Central memory CD8-positive, alpha-beta T cell (primary cell): ENCODE measurements at regions not wholly inside any gene's neighbourhood (a gene's known extent, or its start where the extent isn't known, plus 50 kb on each side); places are given as distances from the start of the nearest gene placed in this dataset.

ENCODE experiments used
- ATAC-seq: fragments of 150-1000 bp; cut with Tn5 transposase; replicated peaks from 2 replicates; pipeline ENCODE4 v1.10.0; 2022; ENCODE audit warnings: mild to moderate bottlenecking, moderate FRiP score, moderate number of reproducible peaks; ENCODE audit not compliant: poor library complexity, severe bottlenecking; ENCODE audit errors: extremely low read depth
- DNase-seq, 2 donors: peaks; one replicate each; pipeline ENCODE4 v3.0.0; 2021; ENCODE audit warnings: low spot score in 2 of 2
- H3K27ac Mint-ChIP-seq: one replicate; pipeline ENCODE4 v1.8.0; 2022; ENCODE audit warnings: low read depth, mild to moderate bottlenecking, moderate library complexity, mixed read lengths
- H3K27me3 Mint-ChIP-seq: one replicate; pipeline ENCODE4 v1.8.0; 2022; ENCODE audit warnings: mixed read lengths
- H3K36me3 Mint-ChIP-seq: one replicate; pipeline ENCODE4 v1.8.0; 2022; ENCODE audit warnings: mild to moderate bottlenecking, moderate library complexity, mixed read lengths; ENCODE audit not compliant: insufficient read depth
- H3K4me1 Mint-ChIP-seq: one replicate; pipeline ENCODE4 v1.8.0; 2022; ENCODE audit warnings: mixed read lengths
- H3K4me3 Mint-ChIP-seq: one replicate; pipeline ENCODE4 v1.8.0; 2022; ENCODE audit warnings: mild to moderate bottlenecking, moderate library complexity, mixed read lengths
- H3K9me3 Mint-ChIP-seq: one replicate; pipeline ENCODE4 v1.8.0; 2022; ENCODE audit warnings: mixed read lengths

- Mint-ChIP-seq H3K27me3 (peaks cover 30% of the 10 kb centered on the region), H3K9me3 (no peaks in the 10 kb centered on the region), H3K4me3 (no peak overlapping the region), H3K27ac (no peak overlapping the region), H3K4me1 (peaks cover 6% of the 10 kb centered on the region), H3K36me3 (no peaks in the 10 kb centered on the region)
- ATAC-seq (no peak), DNase-seq (no peak)
Observed at GRCh38 chr9:121550041-121550440, 50.4 kb upstream of the GGTA1 start.

- no peak overlapping the region for H3K27ac Mint-ChIP-seq
- no peaks in the 10 kb centered on the region for H3K36me3 Mint-ChIP-seq
- ATAC-seq (peak; percentile 54), DNase-seq (peak; percentile 43 to 59)
- peaks cover 30% of the 10 kb centered on the region for H3K27me3 Mint-ChIP-seq
- H3K4me1 Mint-ChIP-seq: peaks cover 6% of the 10 kb centered on the region
- H3K9me3 Mint-ChIP-seq: no peaks in the 10 kb centered on the region
- no peak overlapping the region for H3K4me3 Mint-ChIP-seq
Observed at GRCh38 chr9:121550569-121551512, 51.2 kb upstream of the GGTA1 start.

GRCh38 chr9:121551985-121552753 lies 52.5 kb upstream of the GGTA1 start:
- Mint-ChIP-seq H3K4me3 (no peak overlapping the region), H3K4me1 (peaks cover 6% of the 10 kb centered on the region), H3K27me3 (peaks cover 30% of the 10 kb centered on the region), H3K27ac (no peak overlapping the region), H3K36me3 (no peaks in the 10 kb centered on the region), H3K9me3 (no peaks in the 10 kb centered on the region)
- ATAC-seq (no peak), DNase-seq (no peak)

GRCh38 chr9:121556082-121556481 lies 56.4 kb upstream of the GGTA1 start:
- Mint-ChIP-seq H3K36me3 (no peaks in the 10 kb centered on the region), H3K27ac (no peak overlapping the region), H3K9me3 (no peaks in the 10 kb centered on the region), H3K4me3 (no peak overlapping the region), H3K4me1 (peaks cover 3% of the 10 kb centered on the region), H3K27me3 (peaks cover 9% of the 10 kb centered on the region)
- ATAC-seq: no peak
- no peak for DNase-seq

- no peaks in the 10 kb centered on the region for H3K36me3 Mint-ChIP-seq
- H3K4me3 Mint-ChIP-seq: no peak overlapping the region
- H3K27me3 Mint-ChIP-seq: peaks cover 9% of the 10 kb centered on the region
- DNase-seq (no peak), ATAC-seq (no peak)
- H3K4me1 Mint-ChIP-seq: no peaks in the 10 kb centered on the region
- no peaks in the 10 kb centered on the region for H3K9me3 Mint-ChIP-seq
- H3K27ac Mint-ChIP-seq: no peak overlapping the region
Observed at GRCh38 chr9:121556580-121556979, 56.9 kb upstream of the GGTA1 start.

GRCh38 chr9:121557581-121558447 lies 58.2 kb upstream of the GGTA1 start:
- no peaks in the 10 kb centered on the region for H3K36me3 Mint-ChIP-seq
- peak overlapping the region; percentile 35 for H3K27ac Mint-ChIP-seq
- no peak for ATAC-seq
- no peak for DNase-seq
- no peaks in the 10 kb centered on the region for H3K4me1 Mint-ChIP-seq
- peaks cover 9% of the 10 kb centered on the region for H3K27me3 Mint-ChIP-seq
- H3K4me3 Mint-ChIP-seq: no peak overlapping the region
- no peaks in the 10 kb centered on the region for H3K9me3 Mint-ChIP-seq

- H3K27me3 Mint-ChIP-seq: peaks cover 9% of the 10 kb centered on the region
- no peaks in the 10 kb centered on the region for H3K36me3 Mint-ChIP-seq
- ATAC-seq: no peak
- no peak for DNase-seq
- no peaks in the 10 kb centered on the region for H3K9me3 Mint-ChIP-seq
- H3K27ac Mint-ChIP-seq: peak overlapping the region; percentile 35
- H3K4me3 Mint-ChIP-seq: no peak overlapping the region
- no peaks in the 10 kb centered on the region for H3K4me1 Mint-ChIP-seq
Observed at GRCh38 chr9:121558473-121558872, 58.8 kb upstream of the GGTA1 start.

- ATAC-seq: no peak
- no peak overlapping the region for H3K4me3 Mint-ChIP-seq
Observed at GRCh38 chr9:121559183-121559582, 59.5 kb upstream of the GGTA1 start.

GRCh38 chr9:121560921-121561320 lies 61.3 kb upstream of the GGTA1 start:
- ATAC-seq (no peak), DNase-seq (no peak)
- H3K27ac Mint-ChIP-seq: no peak overlapping the region
- H3K4me1 Mint-ChIP-seq: no peaks in the 10 kb centered on the region
- H3K4me3 Mint-ChIP-seq: no peak overlapping the region
- H3K9me3 Mint-ChIP-seq: no peaks in the 10 kb centered on the region
- no peaks in the 10 kb centered on the region for H3K36me3 Mint-ChIP-seq
- H3K27me3 Mint-ChIP-seq: peaks cover 19% of the 10 kb centered on the region

More at GRCh38 chr9:121559183-121559582, 59.5 kb upstream of the GGTA1 start:
- Mint-ChIP-seq H3K4me1 (no peaks in the 10 kb centered on the region), H3K9me3 (no peaks in the 10 kb centered on the region), H3K27ac (no peak overlapping the region), H3K27me3 (peaks cover 9% of the 10 kb centered on the region), H3K36me3 (no peaks in the 10 kb centered on the region)
- no peak for DNase-seq

- peaks cover 22% of the 10 kb centered on the region for H3K27me3 Mint-ChIP-seq
- DNase-seq (no peak), ATAC-seq (no peak)
- no peaks in the 10 kb centered on the region for H3K9me3 Mint-ChIP-seq
- no peak overlapping the region for H3K4me3 Mint-ChIP-seq
- H3K27ac Mint-ChIP-seq: no peak overlapping the region
- H3K36me3 Mint-ChIP-seq: no peaks in the 10 kb centered on the region
- H3K4me1 Mint-ChIP-seq: no peaks in the 10 kb centered on the region
Observed at GRCh38 chr9:121561385-121562222, 62.0 kb upstream of the GGTA1 start.

- Mint-ChIP-seq H3K36me3 (no peaks in the 10 kb centered on the region), H3K4me3 (no peak overlapping the region), H3K9me3 (no peaks in the 10 kb centered on the region), H3K27ac (no peak overlapping the region), H3K27me3 (peaks cover 24% of the 10 kb centered on the region), H3K4me1 (no peaks in the 10 kb centered on the region)
- DNase-seq: no peak
- ATAC-seq: no peak
Observed at GRCh38 chr9:121562301-121562700, 62.7 kb upstream of the GGTA1 start.
